ENCODE measurements at regions not wholly inside any gene's neighbourhood (a gene's known extent, or its start where the extent isn't known, plus 50 kb on each side); places are given as distances from the start of the nearest gene placed in this dataset.

- Histone ChIP-seq H3K36me3 (ENCODE audit: insufficient read depth, low read length) (no peaks in the 10 kb centered on the region), H3K9me3 (ENCODE audit: insufficient read depth, low read depth, low read length) (no peaks in the 10 kb centered on the region), H3K27ac (ENCODE audit: low read depth, low read length) (no peak overlapping the region), H3K9ac (ENCODE audit: low read length) (no peak overlapping the region), H3K4me2 (ENCODE audit: low read length) (no peak overlapping the region), H3K79me2 (ENCODE audit: insufficient read depth, low read length) (no peaks in the 10 kb centered on the region), H3K27me3 (ENCODE audit: insufficient read depth, low read length) (no peaks in the 10 kb centered on the region), H4K20me1 (ENCODE audit: insufficient read depth, low read length) (no peaks in the 10 kb centered on the region), H3K4me1 (ENCODE audit: insufficient read depth, low read length) (peaks cover 6% of the 10 kb centered on the region), H3K4me3 (ENCODE audit: insufficient read depth, low read depth, low read length) (no peak overlapping the region), H2AFZ (ENCODE audit: low read depth, low read length) (no peak overlapping the region)
- H3K9me3 Mint-ChIP-seq (ENCODE audit: unreplicated experiment), result no peaks in the 10 kb centered on the region
- no peak for FAIRE-seq
- peaks cover 6% of the 10 kb centered on the region for H3K4me1 Mint-ChIP-seq (ENCODE audit: low read depth, unreplicated experiment)
- DNase-seq (ENCODE audit: low read depth), result no peak
- no peaks in the 10 kb centered on the region for H3K36me3 Mint-ChIP-seq (ENCODE audit: low read depth, unreplicated experiment)
- no peak overlapping the region for H3K27ac Mint-ChIP-seq (ENCODE audit: unreplicated experiment)
- no peaks in the 10 kb centered on the region for H3K27me3 Mint-ChIP-seq (ENCODE audit: low read depth, unreplicated experiment)
- TF ChIP-seq CTCF (IDR thresholded peaks at IDR 0.05; ENCODE audit: insufficient read depth, low read depth, low read length), result no peak
- no peak for TF ChIP-seq EZH2 (IDR thresholded peaks at IDR 0.05; ENCODE audit: insufficient read depth, low read length)
- H3K4me3 Mint-ChIP-seq (ENCODE audit: unreplicated experiment), result no peak overlapping the region
Observed at GRCh38 chr5:103908336-103909080, 345.9 kb upstream of the NUDT12 start.

DNA sequence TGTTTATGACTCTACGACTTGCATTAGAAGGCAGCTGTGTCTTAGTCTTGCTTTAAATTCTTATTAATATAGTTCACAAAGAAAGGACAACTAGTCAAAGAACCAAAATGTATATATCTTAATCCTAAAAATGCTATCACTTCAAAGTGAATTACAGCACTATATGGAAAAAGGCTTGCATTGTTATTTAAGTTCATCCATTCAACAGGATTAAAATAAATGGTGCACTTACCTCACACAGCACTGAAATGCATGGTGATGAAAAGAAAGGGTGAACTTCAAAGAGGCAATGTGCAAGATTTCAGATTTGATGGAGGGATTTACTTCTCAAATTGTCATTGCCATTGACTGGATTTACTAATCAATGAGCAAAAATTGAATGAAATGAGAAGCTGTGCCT is 344.4 kb upstream of the NUDT12 start:
- Histone ChIP-seq H3K9me3 (ENCODE audit: insufficient read depth, low read depth, low read length) (no peaks in the 10 kb centered on the region), H3K27me3 (ENCODE audit: insufficient read depth, low read length) (no peaks in the 10 kb centered on the region), H3K36me3 (ENCODE audit: insufficient read depth, low read length) (no peaks in the 10 kb centered on the region), H2AFZ (ENCODE audit: low read depth, low read length) (no peak overlapping the region), H3K9ac (ENCODE audit: low read length) (no peak overlapping the region), H4K20me1 (ENCODE audit: insufficient read depth, low read length) (no peaks in the 10 kb centered on the region), H3K79me2 (ENCODE audit: insufficient read depth, low read length) (no peaks in the 10 kb centered on the region), H3K4me2 (ENCODE audit: low read length) (no peak overlapping the region), H3K4me1 (ENCODE audit: insufficient read depth, low read length) (peaks cover 6% of the 10 kb centered on the region), H3K4me3 (ENCODE audit: insufficient read depth, low read depth, low read length) (no peak overlapping the region), H3K27ac (ENCODE audit: low read depth, low read length) (no peak overlapping the region)
- TF ChIP-seq CTCF (IDR thresholded peaks at IDR 0.05; ENCODE audit: insufficient read depth, low read depth, low read length), result no peak
- TF ChIP-seq EZH2 (IDR thresholded peaks at IDR 0.05; ENCODE audit: insufficient read depth, low read length), result no peak
- H3K4me1 Mint-ChIP-seq (ENCODE audit: low read depth, unreplicated experiment), result peaks cover 9% of the 10 kb centered on the region
- H3K4me3 Mint-ChIP-seq (ENCODE audit: unreplicated experiment), result no peak overlapping the region
- no peak for DNase-seq (ENCODE audit: low read depth)
- H3K27me3 Mint-ChIP-seq (ENCODE audit: low read depth, unreplicated experiment), result no peaks in the 10 kb centered on the region
- no peaks in the 10 kb centered on the region for H3K9me3 Mint-ChIP-seq (ENCODE audit: unreplicated experiment)
- FAIRE-seq, result no peak
- H3K27ac Mint-ChIP-seq (ENCODE audit: unreplicated experiment), result no peak overlapping the region
- H3K36me3 Mint-ChIP-seq (ENCODE audit: low read depth, unreplicated experiment), result no peaks in the 10 kb centered on the region

DNA sequence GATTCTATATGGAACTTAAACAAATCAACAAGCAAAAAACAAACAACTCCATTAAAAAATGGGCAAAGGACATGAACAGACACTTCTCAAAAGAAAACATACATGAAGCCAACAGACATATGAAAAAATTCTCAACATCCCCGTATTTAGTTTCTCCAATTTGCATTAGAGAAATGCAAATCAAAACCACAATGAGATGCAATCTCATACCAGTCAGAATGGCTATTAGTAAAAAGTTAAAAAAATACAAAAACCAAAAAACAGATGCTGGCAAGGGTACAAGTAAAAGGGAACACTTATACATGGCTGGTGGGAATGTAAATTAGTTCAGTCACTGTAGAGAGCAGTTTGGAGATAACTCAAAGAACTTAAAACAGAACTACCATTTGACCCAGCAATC is 342.1 kb upstream of the NUDT12 start:
- Histone ChIP-seq H2AFZ (ENCODE audit: low read depth, low read length) (no peak overlapping the region), H3K4me1 (ENCODE audit: insufficient read depth, low read length) (no peaks in the 10 kb centered on the region), H3K79me2 (ENCODE audit: insufficient read depth, low read length) (no peaks in the 10 kb centered on the region), H3K27ac (ENCODE audit: low read depth, low read length) (no peak overlapping the region), H3K9ac (ENCODE audit: low read length) (no peak overlapping the region), H3K4me2 (ENCODE audit: low read length) (no peak overlapping the region), H4K20me1 (ENCODE audit: insufficient read depth, low read length) (no peaks in the 10 kb centered on the region), H3K4me3 (ENCODE audit: insufficient read depth, low read depth, low read length) (no peak overlapping the region), H3K27me3 (ENCODE audit: insufficient read depth, low read length) (no peaks in the 10 kb centered on the region), H3K36me3 (ENCODE audit: insufficient read depth, low read length) (no peaks in the 10 kb centered on the region), H3K9me3 (ENCODE audit: insufficient read depth, low read depth, low read length) (no peaks in the 10 kb centered on the region)
- no peak for TF ChIP-seq CTCF (IDR thresholded peaks at IDR 0.05; ENCODE audit: insufficient read depth, low read depth, low read length)
- no peak for TF ChIP-seq EZH2 (IDR thresholded peaks at IDR 0.05; ENCODE audit: insufficient read depth, low read length)
- Mint-ChIP-seq H3K4me1 (ENCODE audit: low read depth, unreplicated experiment) (peaks cover 5% of the 10 kb centered on the region), H3K36me3 (ENCODE audit: low read depth, unreplicated experiment) (no peaks in the 10 kb centered on the region), H3K27ac (ENCODE audit: unreplicated experiment) (no peak overlapping the region), H3K27me3 (ENCODE audit: low read depth, unreplicated experiment) (no peaks in the 10 kb centered on the region), H3K4me3 (ENCODE audit: unreplicated experiment) (no peak overlapping the region), H3K9me3 (ENCODE audit: unreplicated experiment) (no peaks in the 10 kb centered on the region)
- DNase-seq (ENCODE audit: low read depth), result no peak
- FAIRE-seq, result no peak

Data from astrocyte (in vitro differentiated cells and primary cell).